Right forelimb (tissue), 1 donor: ENCODE measurements at regions not wholly inside any gene's neighbourhood (a gene's known extent, or its start where the extent isn't known, plus 50 kb on each side); places are given as distances from the start of the nearest gene placed in this dataset.

ENCODE experiments used
- DNase-seq: peaks from one replicate; pipeline ENCODE4 v3.0.0-alpha.2; 2018

- DNase-seq, result no peak
Observed at GRCh38 chrY:19354061-19354856, 390.3 kb downstream of the KDM5D start.

DNA sequence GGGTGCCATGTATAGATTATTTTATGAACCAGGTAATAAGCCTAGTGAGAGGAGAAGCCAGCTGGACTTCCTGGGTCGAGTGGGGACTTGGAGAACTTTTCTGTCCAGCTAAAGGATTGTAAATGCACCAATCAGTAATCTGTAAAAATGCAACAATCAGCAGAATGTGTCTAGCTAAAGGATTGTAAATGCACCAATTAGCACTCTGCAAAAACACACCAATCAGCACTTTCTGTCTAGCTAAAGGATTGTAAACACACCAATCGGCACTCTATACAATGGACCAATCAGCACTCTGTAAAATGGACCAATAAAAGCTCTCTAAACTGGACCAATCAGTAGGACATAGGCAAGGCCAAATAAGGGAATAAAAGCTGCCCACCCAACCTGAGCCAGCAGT is 392.9 kb downstream of the KDM5D start:
- no peak for DNase-seq

GRCh38 chrY:19321701-19322100 is 422.8 kb downstream of the KDM5D start:
- DNase-seq, result no peak

GRCh38 chrY:19319135-19319534 is 425.4 kb downstream of the KDM5D start:
- no peak for DNase-seq

- DNase-seq, result no peak
Observed at GRCh38 chrY:19317271-19317987, 427.1 kb downstream of the KDM5D start.

DNA sequence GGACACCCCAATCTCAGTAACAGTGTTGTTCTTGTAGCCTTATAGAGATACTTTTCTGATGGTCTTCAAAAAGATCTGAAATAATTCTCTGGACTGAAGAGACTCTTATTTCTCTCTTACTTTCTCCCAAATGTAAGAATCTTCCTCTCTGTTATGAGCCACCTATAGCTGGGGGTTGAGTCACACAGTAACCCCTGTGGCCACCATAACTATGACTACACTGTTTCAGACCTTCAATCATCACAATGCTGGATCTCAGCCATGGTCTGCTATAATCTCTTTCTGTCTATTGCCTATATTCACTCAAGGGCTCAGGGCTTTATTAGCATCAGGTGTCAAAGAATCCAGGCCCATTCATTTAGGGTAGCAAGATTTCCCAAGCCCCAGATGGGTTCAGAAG is 436.9 kb downstream of the KDM5D start:
- no peak for DNase-seq

DNA sequence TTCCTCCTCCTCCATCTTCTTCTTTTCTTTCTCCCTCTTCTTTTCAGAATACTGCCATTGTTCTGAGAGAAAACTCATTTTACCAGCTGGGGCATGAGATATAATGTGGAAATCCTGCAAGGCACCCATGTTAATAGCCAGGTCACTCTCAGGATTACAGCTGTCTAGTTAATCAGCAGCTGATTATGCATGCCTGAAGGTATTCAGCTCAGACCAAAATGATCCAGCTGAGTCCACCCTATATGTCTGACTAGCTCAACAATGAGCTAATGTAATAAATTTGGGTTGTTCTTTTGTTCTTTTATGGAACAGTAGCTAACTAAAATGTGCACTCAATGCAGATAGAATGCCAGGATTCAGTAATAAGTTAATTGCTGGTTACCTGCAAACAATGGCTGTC is 441.4 kb downstream of the KDM5D start:
- no peak for DNase-seq

DNA sequence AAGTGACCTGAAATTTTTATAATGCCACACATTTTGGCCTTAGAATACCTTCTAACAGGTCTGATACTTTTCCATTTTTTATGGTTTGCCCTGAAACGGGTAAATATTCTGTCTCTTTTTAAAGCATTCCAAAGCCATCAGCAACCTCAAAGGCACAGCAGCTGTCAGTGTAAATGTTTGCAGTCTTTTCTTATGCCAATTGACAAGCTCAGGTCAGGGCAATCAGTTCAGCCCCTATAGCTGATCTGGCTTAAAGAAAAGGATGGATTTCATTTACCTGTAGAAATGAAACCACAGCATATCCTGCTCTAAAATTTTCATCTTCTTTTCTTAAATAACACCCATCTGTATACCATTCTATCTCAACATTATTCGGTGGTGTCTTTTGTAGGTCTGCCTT is 453.6 kb downstream of the KDM5D start:
- no peak for DNase-seq

GRCh38 chrY:19274076-19274475 is 470.4 kb downstream of the KDM5D start:
- no peak for DNase-seq

GRCh38 chrY:19268331-19268730 is 476.2 kb downstream of the KDM5D start:
- no peak for DNase-seq

GRCh38 chrY:19265404-19265803 is 479.1 kb downstream of the KDM5D start:
- DNase-seq, result no peak

DNA sequence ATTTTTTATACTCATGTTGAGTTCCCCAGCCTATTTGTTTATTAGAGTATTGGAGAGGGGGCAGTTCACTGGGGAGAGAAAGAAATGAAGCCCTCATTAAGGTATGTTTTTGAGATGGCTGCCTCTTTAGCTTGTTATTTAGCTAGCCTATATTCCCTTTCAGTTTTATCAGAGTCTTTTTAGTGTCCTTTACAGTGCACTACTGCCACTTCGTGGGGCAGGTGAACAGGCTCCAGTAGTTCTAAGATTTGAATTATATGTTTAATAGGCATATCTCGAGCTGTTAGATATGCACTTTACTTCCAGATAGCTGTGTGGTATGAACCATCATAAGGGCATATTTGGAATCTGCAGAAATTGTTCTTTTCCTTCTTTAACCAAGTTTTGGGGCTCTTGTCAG is 482.2 kb downstream of the KDM5D start:
- DNase-seq, result no peak

DNA sequence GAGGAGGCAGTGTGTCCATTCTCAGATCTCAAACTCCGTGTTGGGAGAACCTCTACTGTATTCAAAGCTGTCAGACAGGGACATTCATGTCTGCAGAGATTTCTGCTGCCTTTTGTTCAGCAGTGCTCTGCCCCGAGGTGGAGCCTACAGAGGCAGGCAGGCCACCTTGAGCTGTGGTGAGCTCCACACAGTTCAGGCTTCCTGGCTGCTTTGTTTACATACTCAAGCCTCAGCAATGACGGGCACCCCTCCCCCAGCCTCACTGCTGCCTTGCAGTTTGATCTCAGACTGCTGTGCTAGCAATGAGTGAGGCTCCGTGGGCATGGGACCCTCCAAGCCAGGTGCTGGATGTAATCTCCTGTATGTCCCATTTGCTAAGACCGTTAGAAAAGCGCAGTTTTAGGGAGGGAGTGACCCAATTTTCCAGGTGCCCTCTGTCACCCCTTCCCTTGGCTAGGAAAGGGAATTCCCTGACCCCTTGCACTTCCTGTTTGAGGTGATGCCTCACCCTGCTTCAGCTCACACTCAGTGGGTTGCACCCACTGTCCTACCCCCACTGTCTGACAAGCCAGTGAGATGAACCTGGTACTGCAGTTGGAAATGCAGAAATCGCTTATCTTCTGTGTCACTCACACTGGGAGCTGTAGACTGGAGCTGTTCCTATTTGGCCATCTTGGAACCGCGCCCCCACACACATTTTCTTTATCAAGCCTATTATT is 458.9 kb upstream of the HSFY2 start:
- DNase-seq, result no peak

- no peak for DNase-seq
Observed at GRCh38 chrY:19220784-19221183, 447.2 kb upstream of the HSFY2 start.

DNA sequence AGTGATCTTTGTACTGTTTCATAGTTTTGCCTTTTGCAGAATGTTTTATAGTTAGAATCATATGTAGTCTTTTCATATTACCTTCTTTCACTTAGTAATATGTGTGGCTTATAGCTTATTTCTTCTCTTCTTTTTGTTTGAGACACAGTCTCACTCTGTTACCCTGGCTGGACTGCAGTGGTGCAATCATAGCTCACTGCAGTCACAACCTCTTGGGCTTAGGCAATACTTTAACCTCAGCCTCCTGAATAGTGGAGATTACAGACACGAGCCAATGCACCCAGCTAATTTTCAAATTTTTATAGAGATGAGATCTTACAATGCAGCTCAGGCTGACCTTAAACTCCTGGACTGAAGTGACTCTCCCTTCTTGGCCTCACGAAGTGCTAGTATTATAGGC is 435.4 kb upstream of the HSFY2 start:
- no peak for DNase-seq

- DNase-seq, result no peak
Observed at GRCh38 chrY:19207048-19207447, 433.5 kb upstream of the HSFY2 start.

DNA sequence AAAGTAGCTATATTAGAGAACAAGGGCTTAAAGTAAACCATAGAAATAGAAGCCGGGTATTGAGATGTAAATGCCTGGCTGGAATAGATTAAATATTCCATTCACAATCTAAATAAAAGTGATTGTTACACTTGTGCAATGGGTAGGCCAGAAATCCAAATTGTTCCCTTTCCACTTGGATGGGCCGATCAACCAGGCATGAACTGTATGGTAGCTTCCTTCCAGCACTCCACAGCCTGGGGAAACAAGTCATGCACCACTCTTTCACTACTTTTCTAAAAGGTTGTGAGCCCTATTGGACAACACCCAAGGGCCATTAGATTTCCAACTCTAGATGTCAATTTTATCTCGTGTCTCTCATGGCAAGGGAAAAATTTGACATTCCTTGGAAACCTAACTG is 407.3 kb upstream of the HSFY2 start:
- no peak for DNase-seq

GRCh38 chrY:19168202-19168565 is 394.6 kb upstream of the HSFY2 start:
- no peak for DNase-seq

DNA sequence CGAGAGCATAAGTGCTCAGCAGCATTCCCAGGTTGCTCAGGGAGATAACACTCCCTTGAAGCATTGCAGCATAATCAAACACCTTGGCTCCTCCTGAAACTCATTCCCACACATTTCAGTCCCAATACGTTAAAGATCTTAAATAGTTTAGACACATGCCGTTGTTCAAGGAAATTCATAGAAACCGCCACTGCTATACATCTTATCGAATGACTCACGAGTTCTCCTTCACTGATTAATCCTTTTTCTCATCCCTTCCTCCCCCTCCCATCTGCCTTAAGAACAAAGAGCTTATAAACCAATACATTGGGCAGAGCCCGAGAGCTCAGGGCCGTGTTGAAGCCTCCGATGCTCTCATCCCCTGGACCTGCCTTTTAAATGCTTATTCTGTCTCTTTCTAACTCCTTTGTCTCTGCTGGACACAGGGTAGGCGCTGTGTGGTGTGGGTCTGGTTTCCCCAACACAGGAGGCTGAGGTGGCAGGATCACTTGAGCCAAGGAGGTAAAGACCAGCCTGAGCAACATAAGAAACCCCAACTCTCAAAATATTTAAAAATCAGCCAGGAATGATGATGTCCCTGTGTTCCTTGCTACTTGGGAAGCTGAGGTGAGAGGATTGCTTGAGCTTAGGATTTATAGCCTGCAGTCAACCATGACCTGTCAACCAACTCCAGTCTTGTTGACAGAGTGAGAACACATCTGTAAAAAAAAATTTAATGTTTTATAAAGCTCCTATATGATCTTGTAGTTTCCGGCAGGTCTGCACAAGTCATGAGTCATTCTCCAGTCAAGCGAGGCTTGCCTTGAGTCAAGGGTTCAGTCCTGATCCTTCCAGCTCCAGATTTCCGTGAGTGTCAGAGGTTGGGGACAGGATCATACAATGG is 394.0 kb upstream of the HSFY2 start:
- no peak for DNase-seq

DNA sequence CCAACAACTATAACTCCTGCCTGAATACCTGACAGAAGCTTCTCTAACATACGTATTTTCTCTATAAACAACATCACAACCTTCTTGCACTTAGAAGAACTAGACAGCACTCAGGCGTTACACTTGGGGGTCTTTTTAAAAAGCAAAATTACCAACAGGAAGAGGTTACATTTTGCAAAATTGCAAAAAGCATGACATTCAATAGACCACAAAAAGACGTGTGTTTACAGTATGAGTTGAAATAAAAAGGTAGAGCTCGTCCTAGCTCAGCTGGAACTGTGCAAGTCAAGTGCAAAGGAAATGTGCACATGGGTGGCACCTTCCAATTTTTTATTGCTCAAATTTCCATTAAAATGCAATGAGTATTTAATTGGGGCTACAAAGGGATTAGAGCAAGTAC is 375.2 kb upstream of the HSFY2 start:
- DNase-seq, result no peak

DNA sequence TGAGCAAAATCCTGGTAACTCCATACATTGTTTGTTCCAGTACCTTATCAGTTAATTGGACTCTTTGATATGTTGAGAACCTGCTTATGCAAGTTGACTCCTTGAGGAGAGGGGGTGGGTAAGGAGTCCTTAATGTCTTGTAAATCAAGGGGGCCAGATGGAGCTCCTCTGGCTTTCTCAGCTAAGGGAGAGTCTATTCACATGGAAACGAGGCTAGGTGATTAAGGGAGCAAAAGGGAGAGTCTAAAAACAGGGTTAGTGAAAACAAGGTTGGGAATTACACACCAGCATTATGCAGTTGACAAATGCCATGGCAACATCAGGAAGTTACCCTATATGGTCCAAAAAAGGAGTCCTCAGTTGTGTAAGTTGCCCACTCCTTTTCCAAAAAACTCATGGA is 372.8 kb upstream of the HSFY2 start:
- DNase-seq, result no peak

DNA sequence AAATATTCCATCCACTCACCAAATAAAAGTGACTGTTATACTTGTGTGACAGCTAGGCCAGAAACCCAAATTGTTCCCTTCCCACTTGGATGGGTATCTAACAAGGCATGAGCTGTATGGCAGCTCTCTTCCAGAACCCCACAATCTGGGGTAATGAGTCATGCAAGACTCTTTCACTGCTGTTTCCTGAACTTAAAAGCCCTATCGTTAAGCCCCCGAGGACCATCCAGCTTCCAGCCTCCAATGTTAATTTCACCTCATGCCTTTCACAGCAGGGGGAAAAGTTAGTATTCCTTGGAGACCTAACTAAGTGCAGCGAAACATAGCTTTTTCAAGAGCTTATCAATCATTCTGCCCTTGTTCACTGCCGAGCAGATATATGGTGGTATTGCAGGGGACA is 368.6 kb upstream of the HSFY2 start:
- DNase-seq, result no peak
